ENCODE measurements at regions not wholly inside any gene's neighbourhood (a gene's known extent, or its start where the extent isn't known, plus 50 kb on each side); places are given as distances from the start of the nearest gene placed in this dataset.
A peak's percentile ranks its signal among the peaks of the same experiment; 100 is the strongest.

DNA sequence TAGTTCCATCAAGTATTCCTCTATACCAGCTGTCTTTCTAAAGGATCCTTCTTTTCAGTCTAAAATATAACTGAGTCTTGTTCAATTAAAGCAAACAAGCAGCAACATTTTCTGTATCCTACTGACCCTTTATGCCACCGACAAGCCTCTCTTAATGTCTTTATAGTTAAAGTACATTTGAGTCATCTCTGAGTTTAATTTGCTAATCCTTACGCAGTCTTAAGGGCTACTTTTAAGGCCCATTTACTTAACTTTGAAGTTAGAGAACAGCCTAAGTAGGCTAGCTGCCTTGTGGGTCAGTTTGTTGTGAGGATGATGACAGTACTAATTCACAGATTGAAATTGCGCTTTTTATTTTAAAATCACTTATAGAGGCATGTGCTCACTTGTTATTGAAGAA lies 265.5 kb upstream of the FERD3L start:
- no peak overlapping the region for H3K4me3 ChIP-seq
- 67 to 100% (median 79%) methylated on average over 1 to 3 of the region's 3 CpGs; no CpG with 5 or more reads in 1 of the 10 experiments for WGBS, 10 experiments
- in situ Hi-C loops (cut with MboI; ENCODE audit: low pct_unique_long_range_greater_than_20kb in 2 of 9, low sequenced_read_pairs in 9 of 9, unreplicated experiment in 9 of 9): no loop called here
- H3K27ac ChIP-seq: no peak overlapping the region
- ATAC-seq (replicated peaks in 6 of 8): peak in 1 of 8 experiments; percentile 43
- H3K4me1 ChIP-seq (replicated peaks in 1 of 2): peaks cover 0 to 6% of the 10 kb centered on the region in 2 donors

GRCh38 chr7:19410106-19410505 lies 264.9 kb upstream of the FERD3L start:
- in situ Hi-C loops (cut with MboI; ENCODE audit: low pct_unique_long_range_greater_than_20kb in 2 of 9, low sequenced_read_pairs in 9 of 9, unreplicated experiment in 9 of 9): no loop called here
- H3K4me3 ChIP-seq: no peak overlapping the region
- peaks cover 0 to 6% of the 10 kb centered on the region in 2 donors for H3K4me1 ChIP-seq (replicated peaks in 1 of 2)
- no peak overlapping the region for H3K27ac ChIP-seq
- peak in 3 of 8 experiments; percentile 72 to 89 (median 78) for ATAC-seq (replicated peaks in 6 of 8)

DNA sequence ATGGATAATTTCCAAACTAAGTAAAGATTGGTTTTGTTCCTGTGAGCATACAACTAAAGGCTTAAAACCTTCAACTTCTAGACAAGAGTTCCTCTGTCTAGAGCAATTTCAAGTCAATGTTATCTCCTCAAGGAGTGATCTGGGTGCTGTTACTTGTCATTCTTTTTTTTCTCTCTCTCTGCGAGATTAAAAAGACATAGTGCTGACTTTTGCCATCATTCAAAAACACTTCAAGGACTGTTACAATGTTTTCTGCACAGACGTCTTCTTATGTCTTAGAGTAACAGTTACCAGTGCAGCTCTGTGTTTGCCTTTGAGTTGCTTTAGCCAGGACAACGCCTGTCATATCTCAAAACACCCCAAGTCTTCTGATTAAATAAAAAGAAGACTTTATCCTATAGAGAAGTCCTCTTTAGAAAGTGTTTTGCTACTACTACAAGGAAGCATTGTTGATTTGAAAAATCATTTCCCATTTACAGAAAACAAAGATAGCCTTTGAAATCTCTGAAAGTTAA lies 263.5 kb upstream of the FERD3L start:
- Histone ChIP-seq H3K27ac (no peak overlapping the region), H3K4me1 (replicated peaks in 1 of 2) (peaks cover 0 to 6% of the 10 kb centered on the region in 2 donors), H3K4me3 (no peak overlapping the region)
- in situ Hi-C loops (cut with MboI; ENCODE audit: low pct_unique_long_range_greater_than_20kb in 2 of 9, low sequenced_read_pairs in 9 of 9, unreplicated experiment in 9 of 9): no loop called here
- no peak for ATAC-seq (replicated peaks in 6 of 8)
- 67 to 100% (median 89%) methylated on average over 1 to 3 of the region's 3 CpGs; no CpG with 5 or more reads in 2 of the 10 experiments for WGBS, 10 experiments

DNA sequence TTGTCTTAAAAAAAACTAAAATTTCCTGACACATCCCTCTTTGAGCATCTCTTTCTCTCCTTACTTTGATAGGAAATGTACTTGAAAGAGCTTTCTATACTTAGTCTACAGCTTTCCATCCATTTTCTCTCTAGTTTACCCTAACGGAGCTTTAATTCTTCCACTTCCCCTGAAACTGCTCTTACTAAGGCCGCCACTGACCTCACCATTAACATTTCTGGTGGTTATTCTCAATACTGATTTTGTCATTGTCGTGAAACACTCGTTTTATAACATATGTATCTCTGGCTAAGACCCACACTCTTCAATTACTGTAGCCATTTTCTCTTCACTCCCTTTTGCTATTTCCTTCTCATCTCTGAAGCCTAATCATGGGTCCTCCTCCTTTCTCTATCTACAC lies 262.0 kb upstream of the FERD3L start:
- Histone ChIP-seq H3K27ac (no peak overlapping the region), H3K4me3 (no peak overlapping the region), H3K4me1 (replicated peaks in 1 of 2) (peaks cover 0 to 6% of the 10 kb centered on the region in 2 donors)
- no peak for ATAC-seq (replicated peaks in 6 of 8)
- in situ Hi-C loops (cut with MboI; ENCODE audit: low pct_unique_long_range_greater_than_20kb in 2 of 9, low sequenced_read_pairs in 9 of 9, unreplicated experiment in 9 of 9): no loop called here
- whole genome bisulfite sequencing, 10 experiments: 73 to 100% (median 89%) methylated on average over 2 to 4 of the region's 4 CpGs; no CpG with 5 or more reads in 1 of the 10 experiments

- Histone ChIP-seq H3K27ac (no peak overlapping the region), H3K4me1 (replicated peaks in 1 of 2) (peaks cover 0 to 6% of the 10 kb centered on the region in 2 donors), H3K4me3 (no peak overlapping the region)
- 0 to 100% (median 28%) methylated on average over 1 to 2 of the region's 2 CpGs; no CpG with 5 or more reads in 3 of the 10 experiments for WGBS, 10 experiments
- in situ Hi-C loops (cut with MboI; ENCODE audit: low pct_unique_long_range_greater_than_20kb in 2 of 9, low sequenced_read_pairs in 9 of 9, unreplicated experiment in 9 of 9): no loop called here
- ATAC-seq (replicated peaks in 6 of 8): peak in 2 of 8 experiments; percentile 13 to 43
Observed at GRCh38 chr7:19405541-19405940, 260.3 kb upstream of the FERD3L start.

DNA sequence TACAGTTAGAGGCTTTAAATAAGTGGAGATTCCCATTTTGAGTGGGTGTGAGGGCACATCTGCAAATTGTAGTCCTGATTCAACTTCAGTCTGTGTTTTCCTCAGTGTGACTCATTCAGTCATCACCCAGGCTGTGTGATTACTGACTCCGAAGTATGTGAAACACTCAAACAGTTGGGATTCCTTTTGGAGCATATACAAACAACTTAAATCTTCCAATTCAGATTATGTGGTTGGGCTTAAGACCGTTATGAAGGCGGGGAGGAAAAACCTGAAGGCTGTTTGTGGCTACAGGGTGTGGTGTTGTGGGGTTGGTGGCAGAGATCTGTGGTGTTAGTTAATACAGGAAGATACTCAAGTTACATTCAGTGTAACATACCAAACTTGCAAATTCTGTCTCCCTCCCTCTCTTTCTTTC lies 259.7 kb upstream of the FERD3L start:
- Histone ChIP-seq H3K27ac (no peak overlapping the region), H3K4me3 (no peak overlapping the region), H3K4me1 (replicated peaks in 1 of 2) (peaks cover 0 to 4% of the 10 kb centered on the region in 2 donors)
- in situ Hi-C loops (cut with MboI; ENCODE audit: low pct_unique_long_range_greater_than_20kb in 2 of 9, low sequenced_read_pairs in 9 of 9, unreplicated experiment in 9 of 9): no loop called here
- 0 to 82% (median 34%) methylated on average over 1 to 3 of the region's 3 CpGs; no CpG with 5 or more reads in 3 of the 10 experiments for WGBS, 10 experiments
- ATAC-seq (replicated peaks in 6 of 8): peak in 7 of 8 experiments; percentile 20 to 97 (median 93)

GRCh38 chr7:19403691-19404090 lies 258.5 kb upstream of the FERD3L start:
- in situ Hi-C loops (cut with MboI; ENCODE audit: low pct_unique_long_range_greater_than_20kb in 2 of 9, low sequenced_read_pairs in 9 of 9, unreplicated experiment in 9 of 9): no loop called here
- 93 to 100% (median 100%) methylated on average over 1 to 2 of the region's 2 CpGs; no CpG with 5 or more reads in 4 of the 10 experiments for WGBS, 10 experiments
- no peak overlapping the region for H3K4me3 ChIP-seq
- H3K27ac ChIP-seq: no peak overlapping the region
- no peak for ATAC-seq (replicated peaks in 6 of 8)
- H3K4me1 ChIP-seq (replicated peaks in 1 of 2): no peaks in the 10 kb centered on the region

DNA sequence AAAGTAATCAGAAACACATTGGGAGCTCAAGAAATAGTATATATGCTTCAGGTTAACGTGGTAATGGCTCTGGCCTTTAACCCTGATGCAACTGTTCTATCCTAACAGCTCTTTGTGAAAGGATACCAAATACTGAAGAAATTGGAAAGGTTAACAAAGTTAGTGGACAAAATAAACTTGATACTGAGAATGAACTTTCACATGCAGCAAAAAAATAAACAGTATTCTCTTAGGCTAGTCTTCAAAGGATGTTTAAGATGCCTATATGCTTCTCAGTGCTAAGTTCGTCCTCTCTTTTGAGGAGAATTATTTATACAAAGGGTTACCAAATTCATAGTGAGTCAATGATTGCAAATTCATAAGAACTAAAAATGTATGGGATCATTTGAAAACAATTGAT lies 256.2 kb upstream of the FERD3L start:
- in situ Hi-C loops (cut with MboI; ENCODE audit: low pct_unique_long_range_greater_than_20kb in 2 of 9, low sequenced_read_pairs in 9 of 9, unreplicated experiment in 9 of 9): no loop called here
- Histone ChIP-seq H3K27ac (no peak overlapping the region), H3K4me1 (replicated peaks in 1 of 2) (peaks cover 0 to 5% of the 10 kb centered on the region in 2 donors), H3K4me3 (no peak overlapping the region)
- ATAC-seq (replicated peaks in 6 of 8): no peak
- 62 to 100% (median 74%) methylated on average over 1 to 2 of the region's 2 CpGs for WGBS, 10 experiments

DNA sequence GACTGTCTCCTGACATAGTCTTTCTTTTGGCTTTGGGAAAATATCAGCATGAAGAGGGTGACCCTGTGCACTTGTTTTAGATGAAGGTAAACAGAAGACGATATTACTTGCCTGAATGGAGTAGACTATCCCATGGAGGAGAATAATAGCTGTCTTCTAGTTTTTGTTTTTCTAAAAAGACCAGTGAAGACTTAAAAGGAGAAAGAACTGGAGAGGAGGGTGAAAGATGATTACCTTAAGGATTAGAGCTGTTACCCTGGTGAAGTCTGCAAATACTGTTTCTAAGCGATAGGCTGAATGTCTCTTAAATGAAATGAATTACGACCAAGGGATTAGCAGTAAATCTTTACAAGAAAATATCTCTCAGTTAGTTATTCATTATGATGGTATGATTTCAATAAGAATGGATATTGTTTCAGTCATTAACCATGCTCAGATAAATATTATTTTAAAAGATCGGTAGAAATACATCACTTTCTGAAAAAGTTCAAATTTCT lies 255.6 kb upstream of the FERD3L start:
- 18 to 89% (median 69%) methylated on average over 2 to 4 of the region's 4 CpGs for WGBS, 10 experiments
- peaks cover 0 to 5% of the 10 kb centered on the region in 2 donors for H3K4me1 ChIP-seq (replicated peaks in 1 of 2)
- peak in 1 of 8 experiments; percentile 56 for ATAC-seq (replicated peaks in 6 of 8)

GRCh38 chr7:19397911-19398310 lies 252.7 kb upstream of the FERD3L start:
- WGBS, 10 experiments: 61 to 93% (median 84%) methylated on average over 2 to 4 of the region's 4 CpGs; no CpG with 5 or more reads in 4 of the 10 experiments
- ATAC-seq (replicated peaks in 6 of 8): no peak
- in situ Hi-C loops (cut with MboI; ENCODE audit: low pct_unique_long_range_greater_than_20kb in 2 of 9, low sequenced_read_pairs in 9 of 9, unreplicated experiment in 9 of 9): no loop called here
- H3K27ac ChIP-seq: no peak overlapping the region
- H3K4me3 ChIP-seq: no peak overlapping the region
- peaks cover 0 to 5% of the 10 kb centered on the region in 2 donors for H3K4me1 ChIP-seq (replicated peaks in 1 of 2)

More for the DNA sequence above, 255.6 kb upstream of the FERD3L start:
- in situ Hi-C loops (cut with MboI; ENCODE audit: low pct_unique_long_range_greater_than_20kb in 2 of 9, low sequenced_read_pairs in 9 of 9, unreplicated experiment in 9 of 9): no loop called here
- Histone ChIP-seq H3K4me3 (no peak overlapping the region), H3K27ac (no peak overlapping the region)

- no peak overlapping the region for H3K27ac ChIP-seq
- ATAC-seq (replicated peaks in 6 of 8): no peak
- no peak overlapping the region for H3K4me3 ChIP-seq
- 27 to 100% (median 68%) methylated on average over 1 to 3 of the region's 3 CpGs for WGBS, 10 experiments
- no peaks in the 10 kb centered on the region for H3K4me1 ChIP-seq (replicated peaks in 1 of 2)
- in situ Hi-C loops (cut with MboI; ENCODE audit: low pct_unique_long_range_greater_than_20kb in 2 of 9, low sequenced_read_pairs in 9 of 9, unreplicated experiment in 9 of 9): no loop called here
Observed at GRCh38 chr7:19392246-19392645, 247.0 kb upstream of the FERD3L start.

- no peak overlapping the region for H3K4me3 ChIP-seq
- H3K4me1 ChIP-seq (replicated peaks in 1 of 2): no peaks in the 10 kb centered on the region
- WGBS, 10 experiments: 42 to 87% (median 80%) methylated on average over 2 to 5 of the region's 5 CpGs; no CpG with 5 or more reads in 3 of the 10 experiments
- peak overlapping the region in 1 of 2 donors; percentile 44 for H3K27ac ChIP-seq
- ATAC-seq (replicated peaks in 6 of 8): peak in 1 of 8 experiments; percentile 25
- in situ Hi-C loops (cut with MboI; ENCODE audit: low pct_unique_long_range_greater_than_20kb in 2 of 9, low sequenced_read_pairs in 9 of 9, unreplicated experiment in 9 of 9): no loop called here
Observed at GRCh38 chr7:19390795-19391194, 245.6 kb upstream of the FERD3L start.

GRCh38 chr7:19381321-19381720 lies 236.1 kb upstream of the FERD3L start:
- H3K4me1 ChIP-seq (replicated peaks in 1 of 2): no peaks in the 10 kb centered on the region
- in situ Hi-C loops (cut with MboI; ENCODE audit: low pct_unique_long_range_greater_than_20kb in 2 of 9, low sequenced_read_pairs in 9 of 9, unreplicated experiment in 9 of 9): no loop called here
- H3K27ac ChIP-seq: no peak overlapping the region
- no peak overlapping the region for H3K4me3 ChIP-seq
- no peak for ATAC-seq (replicated peaks in 6 of 8)
- WGBS, 10 experiments: 83 to 100% (median 100%) methylated on average over 1 of the region's 1 CpG; no CpG with 5 or more reads in 2 of the 10 experiments

DNA sequence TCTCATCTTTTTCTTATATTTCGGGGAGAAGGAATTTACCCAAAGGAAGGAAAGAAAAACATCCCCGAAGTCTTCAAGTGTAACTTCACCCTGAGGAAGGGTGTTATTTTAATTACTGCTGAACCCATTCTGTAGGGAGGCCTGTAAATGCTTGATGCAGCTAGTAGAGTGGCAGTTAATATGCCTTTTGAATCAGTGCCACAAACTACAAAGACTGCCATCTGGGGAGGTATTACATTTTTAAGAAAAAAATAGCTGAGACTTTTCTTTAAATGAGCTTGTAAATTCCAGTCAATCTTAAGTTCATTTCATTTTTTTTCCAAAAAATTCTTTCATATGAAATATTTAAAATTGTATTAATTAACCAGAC lies 233.1 kb upstream of the FERD3L start:
- WGBS, 10 experiments: 57 to 83% (median 73%) methylated on average over 1 to 2 of the region's 2 CpGs; no CpG with 5 or more reads in 2 of the 10 experiments
- in situ Hi-C loops (cut with MboI; ENCODE audit: low pct_unique_long_range_greater_than_20kb in 2 of 9, low sequenced_read_pairs in 9 of 9, unreplicated experiment in 9 of 9): no loop called here
- Histone ChIP-seq H3K27ac (no peak overlapping the region), H3K4me3 (no peak overlapping the region), H3K4me1 (replicated peaks in 1 of 2) (no peaks in the 10 kb centered on the region)
- peak in 1 of 8 experiments; percentile 28 for ATAC-seq (replicated peaks in 6 of 8)

All from motor neuron (in vitro differentiated cells).